Activated CD8-positive, alpha-beta memory T cell treated with anti-CD3 and anti-CD28 coated beads for 1 hour (primary cell): ENCODE measurements at regions not wholly inside any gene's neighbourhood (a gene's known extent, or its start where the extent isn't known, plus 50 kb on each side); places are given as distances from the start of the nearest gene placed in this dataset.
"Not testable (repeated sequence)": the region's sequence is repeated elsewhere in the genome, so short reads cannot be mapped to it uniquely, and the experiment has no call there.

ENCODE experiments used
- DNase-seq, 2 donors: peaks; one replicate each; pipeline ENCODE4 v3.0.0-alpha.2; 2020; ENCODE audit warnings: low read depth in 1 of 2; ENCODE audit errors: extremely low read depth in 1 of 2

GRCh38 chr15:96466389-96466947 is 136.0 kb downstream of the NR2F2 start:
- no peak for DNase-seq

DNA sequence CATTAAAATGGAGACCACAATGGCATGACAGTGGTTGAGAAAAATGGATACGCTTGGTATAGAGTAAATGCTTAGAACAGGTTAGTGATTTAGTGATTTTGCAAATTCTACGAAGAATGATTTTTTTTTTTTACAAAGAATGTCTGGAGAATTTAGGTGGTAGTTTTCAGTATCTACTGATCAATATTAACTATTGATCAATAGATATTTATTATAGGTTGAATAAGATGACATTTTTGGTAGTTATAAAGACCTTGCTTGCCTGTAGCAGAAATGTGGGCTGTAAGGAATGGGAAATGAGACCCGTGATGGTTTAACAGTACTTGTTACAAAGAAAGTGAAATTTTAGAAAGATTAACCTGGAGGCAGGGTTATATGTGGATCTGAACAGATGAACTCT is 137.5 kb downstream of the NR2F2 start:
- DNase-seq, result no peak

- DNase-seq, result no peak
Measured at GRCh38 chr15:96470681-96471310, 140.3 kb downstream of the NR2F2 start.

DNA sequence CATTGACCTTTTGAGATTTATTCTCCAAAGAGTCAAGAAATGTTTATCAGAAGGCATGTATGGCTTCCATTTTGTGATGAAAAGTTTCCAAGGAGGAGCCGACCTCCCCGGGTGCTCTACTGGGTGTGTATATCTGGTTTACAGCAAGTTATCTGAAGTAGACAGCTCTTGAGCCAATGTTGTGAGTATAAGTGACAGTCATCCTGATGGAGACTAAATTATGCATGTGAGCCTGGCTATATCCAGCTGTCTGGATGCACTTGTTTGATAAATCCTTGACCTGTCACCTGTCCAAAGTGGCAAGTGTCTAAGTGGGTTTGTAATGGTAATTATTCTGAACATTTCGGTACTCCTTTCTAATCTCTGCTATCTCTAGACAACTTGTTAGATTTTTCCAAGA is 142.2 kb downstream of the NR2F2 start:
- DNase-seq, result no peak

DNA sequence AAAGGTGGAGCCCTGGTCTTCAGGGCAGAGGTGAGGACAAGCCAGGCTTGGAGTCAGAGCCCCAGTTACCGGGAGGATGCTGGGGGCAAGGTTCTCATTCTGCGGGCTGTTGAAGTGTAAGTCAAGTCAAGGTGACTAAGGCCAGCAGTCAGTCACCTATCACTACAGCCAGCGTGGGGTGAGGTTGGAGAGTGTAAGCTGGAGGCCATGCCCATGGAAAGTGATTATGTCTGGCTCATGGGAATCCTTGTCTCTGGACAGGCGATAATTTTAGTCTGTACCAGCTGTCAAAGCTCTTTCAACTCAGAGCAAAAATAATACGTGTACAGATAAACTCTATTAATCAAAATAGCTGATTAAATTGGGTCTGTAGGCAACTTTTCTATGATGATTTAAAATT is 143.1 kb downstream of the NR2F2 start:
- DNase-seq, result no peak

GRCh38 chr15:96474231-96474664 is 143.7 kb downstream of the NR2F2 start:
- no peak for DNase-seq

DNA sequence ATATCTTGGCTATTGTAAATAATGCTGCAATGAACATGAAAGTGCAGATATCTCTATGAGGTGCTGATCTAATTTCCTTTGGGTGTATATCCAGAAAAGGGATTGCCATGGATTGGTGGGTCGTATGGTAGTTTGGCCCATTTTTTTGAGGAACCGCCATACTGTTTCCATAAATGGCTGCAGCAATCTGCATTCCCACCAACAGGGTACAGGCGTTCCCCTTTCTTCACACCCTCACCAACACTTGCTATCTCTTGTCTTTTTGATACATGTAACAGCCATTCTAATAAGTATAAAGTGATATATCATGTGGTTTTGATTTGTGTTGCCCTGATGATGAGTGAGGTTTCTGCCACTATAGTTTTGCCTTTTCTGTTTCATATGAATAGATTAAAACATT is 146.7 kb downstream of the NR2F2 start:
- no peak for DNase-seq

DNA sequence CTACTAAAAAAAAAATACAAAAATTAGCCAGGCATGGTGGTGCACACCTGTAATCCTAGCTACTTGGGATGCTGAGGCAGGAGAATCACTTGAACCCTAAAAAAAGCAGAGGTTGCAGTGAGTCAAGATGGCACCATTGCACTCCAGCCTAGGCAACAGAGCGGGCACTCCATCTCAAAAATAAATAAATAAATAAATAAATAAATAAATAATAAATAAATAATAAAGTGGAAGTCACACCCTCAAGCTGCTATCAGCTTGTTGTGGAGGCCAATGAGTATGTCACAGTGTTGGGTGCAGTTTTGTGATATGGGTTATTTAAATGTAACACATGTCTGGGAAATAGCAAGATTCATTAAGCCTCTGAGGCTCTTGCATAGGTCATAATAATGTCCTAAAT is 153.9 kb downstream of the NR2F2 start:
- DNase-seq, result not testable (repeated sequence)

- no peak for DNase-seq
Measured at GRCh38 chr15:96484830-96485229, 154.3 kb downstream of the NR2F2 start.

- no peak for DNase-seq
Measured at GRCh38 chr15:96487245-96487644, 156.7 kb downstream of the NR2F2 start.

DNA sequence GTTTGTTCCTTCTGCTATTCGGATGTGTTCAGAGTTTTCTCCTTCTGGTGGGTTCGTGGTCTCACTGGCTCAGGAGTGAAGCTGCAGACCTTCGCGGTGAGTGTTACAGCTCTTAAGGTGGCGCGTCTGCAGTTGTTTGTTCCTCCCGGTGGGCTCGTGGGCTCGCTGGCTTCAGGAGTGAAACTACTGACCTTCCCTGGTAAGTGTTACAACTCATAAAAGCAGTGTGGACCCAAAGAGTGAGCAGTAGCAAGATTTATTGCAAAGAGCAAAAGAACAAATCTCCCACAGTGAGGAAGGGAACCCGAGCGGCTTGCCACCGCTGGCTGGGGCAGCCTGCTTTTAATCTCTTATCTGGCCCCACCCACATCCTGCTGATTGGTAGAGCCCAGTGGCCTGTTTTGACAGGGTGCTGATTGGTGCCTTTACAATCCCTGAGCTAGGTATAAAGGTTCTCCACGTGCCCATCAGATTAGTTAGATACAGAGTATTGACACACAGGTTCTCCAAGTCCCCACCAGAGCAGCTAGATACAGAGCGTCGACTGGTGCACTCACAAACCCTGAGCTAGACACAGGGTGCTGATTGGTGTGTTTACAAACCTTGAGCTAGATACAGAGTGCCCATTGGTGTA is 160.7 kb downstream of the NR2F2 start:
- not testable (repeated sequence) for DNase-seq

GRCh38 chr15:96491700-96492644 is 161.5 kb downstream of the NR2F2 start:
- DNase-seq, result not testable (repeated sequence)

DNA sequence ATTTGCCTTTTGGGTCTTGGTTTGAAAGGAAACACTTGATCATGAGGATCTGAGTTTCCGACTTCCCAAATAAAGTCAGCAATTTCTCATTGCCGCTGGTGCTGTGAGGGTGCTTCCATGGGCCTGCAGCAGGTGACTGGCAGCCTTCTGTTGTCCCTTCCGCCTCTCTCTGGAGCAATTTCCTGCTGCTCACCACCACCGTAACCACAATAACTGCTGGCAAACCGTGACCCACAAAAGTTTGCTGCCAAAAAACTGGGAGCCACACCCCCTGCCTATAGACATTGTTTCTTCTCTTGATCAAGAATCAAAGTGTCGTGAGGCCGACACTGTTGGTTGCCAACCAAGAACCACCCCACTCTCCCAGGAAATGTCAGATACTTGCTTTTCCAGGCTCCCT is 164.0 kb downstream of the NR2F2 start:
- no peak for DNase-seq

- DNase-seq, result no peak
Measured at GRCh38 chr15:96495386-96495785, 164.9 kb downstream of the NR2F2 start.

DNA sequence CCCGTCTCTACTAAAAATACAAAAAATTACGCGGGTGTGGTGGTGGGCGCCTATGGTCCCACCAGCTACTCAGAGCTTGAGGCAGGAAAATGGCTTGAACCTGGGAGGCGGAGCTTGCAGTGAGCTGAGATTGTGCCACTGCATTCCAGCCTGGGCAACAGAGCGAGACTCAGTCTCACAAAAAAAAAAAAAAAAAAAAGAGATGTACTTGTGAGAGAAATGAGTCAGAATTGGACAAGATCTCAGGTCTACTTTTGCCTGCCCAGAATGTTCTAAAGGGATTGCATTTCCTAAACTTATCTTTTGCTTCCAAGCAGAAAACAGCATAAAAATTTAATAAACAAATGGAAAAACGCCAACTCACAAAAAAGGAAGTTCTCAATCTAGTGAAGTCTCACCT is 167.5 kb downstream of the NR2F2 start:
- DNase-seq, result no peak

- DNase-seq, result no peak
Measured at GRCh38 chr15:96500508-96500907, 170.0 kb downstream of the NR2F2 start.

- DNase-seq, result no peak
Measured at GRCh38 chr15:96501362-96501761, 170.9 kb downstream of the NR2F2 start.

DNA sequence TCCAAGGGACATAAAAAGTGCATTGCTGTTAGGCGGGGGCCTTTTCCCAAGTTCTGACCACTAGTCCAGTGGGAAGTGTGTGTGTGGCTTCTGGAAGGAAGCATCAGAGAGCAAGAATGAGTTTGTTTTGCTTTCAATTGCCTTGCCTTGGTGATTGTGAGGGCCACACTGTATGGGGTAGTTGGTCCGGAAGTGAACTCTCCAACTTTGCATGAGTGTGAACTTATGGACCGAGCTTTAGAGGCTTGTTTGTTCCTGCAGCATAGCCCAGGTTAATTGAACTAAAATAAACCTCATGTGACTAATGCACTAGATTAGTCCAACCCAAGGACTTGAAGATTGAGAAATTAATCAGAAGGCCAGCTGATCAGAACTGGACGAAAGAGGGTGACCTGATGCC is 171.7 kb downstream of the NR2F2 start:
- no peak for DNase-seq

GRCh38 chr15:96503276-96503675 is 172.8 kb downstream of the NR2F2 start:
- DNase-seq, result no peak

- no peak for DNase-seq
Measured at GRCh38 chr15:96504371-96504770, 173.9 kb downstream of the NR2F2 start.

DNA sequence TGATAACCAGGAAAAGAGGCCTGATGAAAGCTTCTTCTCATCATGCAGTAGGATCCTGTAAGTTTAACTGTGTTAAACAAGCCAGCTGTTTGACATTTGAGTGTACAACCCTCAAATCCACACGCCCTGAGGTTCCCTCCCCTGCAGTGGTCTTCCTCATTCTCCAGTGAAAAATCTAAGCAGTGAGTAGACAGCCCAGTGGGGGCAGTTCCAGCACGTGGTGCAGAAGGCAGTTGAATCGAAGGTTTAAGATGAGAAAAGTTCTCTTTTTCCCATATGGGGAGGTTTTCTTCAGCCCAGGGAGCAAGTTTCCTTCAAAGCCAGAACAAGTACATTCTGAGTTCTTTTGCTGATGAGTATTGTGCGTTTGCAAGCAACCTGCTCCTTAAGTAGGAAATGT is 174.5 kb downstream of the NR2F2 start:
- no peak for DNase-seq
